MCF 10A (cell line): ENCODE measurements at regions not wholly inside any gene's neighbourhood (a gene's known extent, or its start where the extent isn't known, plus 50 kb on each side); places are given as distances from the start of the nearest gene placed in this dataset.
"Not testable (repeated sequence)": the region's sequence is repeated elsewhere in the genome, so short reads cannot be mapped to it uniquely, and the experiment has no call there.

Source experiments
- BruUV-seq: library from RNA; stranded (reverse); fragments of 400-500 nt; replicated peaks from 2 replicates; lab custom pipeline; 2021; lab: Mats Ljungman, UMichigan
- CTCF ChIA-PET: fragments of 300-600 bp; sonication (Branson Sonifier 250); formaldehyde crosslinking; extraction: SDS; loops from one replicate; lab custom pipeline; 2021; ENCODE audit warnings: antibody characterized with exemption, inconsistent platforms; lab: Yijun Ruan, JAX
- POLR2A ChIA-PET: fragments of 300-600, 350-650 bp; sonication (Branson Sonifier 250); formaldehyde crosslinking; extraction: SDS; loops from one replicate; lab custom pipeline; 2020; ENCODE audit warnings: antibody characterized with exemption, inconsistent platforms; lab: Yijun Ruan, JAX
- DNase-seq: peaks from one replicate; pipeline ENCODE4 v3.0.0-alpha.2; 2018; ENCODE audit not compliant: unreplicated experiment
- H3K27ac Mint-ChIP-seq: one replicate; pipeline ENCODE4 v1.8.0; 2022; ENCODE audit warnings: mild to moderate bottlenecking, low read depth, mixed read lengths; ENCODE audit not compliant: unreplicated experiment
- H3K27me3 Mint-ChIP-seq: one replicate; pipeline ENCODE4 v1.8.0; 2022; ENCODE audit warnings: mixed read lengths; ENCODE audit not compliant: insufficient read depth, unreplicated experiment
- H3K36me3 Mint-ChIP-seq: one replicate; pipeline ENCODE4 v1.8.0; 2022; ENCODE audit warnings: mild to moderate bottlenecking, moderate library complexity, mixed read lengths; ENCODE audit not compliant: insufficient read depth, unreplicated experiment
- H3K4me1 Mint-ChIP-seq: one replicate; pipeline ENCODE4 v1.8.0; 2022; ENCODE audit warnings: mixed read lengths; ENCODE audit not compliant: insufficient read depth, unreplicated experiment
- H3K4me3 Mint-ChIP-seq: one replicate; pipeline ENCODE4 v1.8.0; 2022; ENCODE audit warnings: mild to moderate bottlenecking, moderate library complexity, mixed read lengths; ENCODE audit not compliant: unreplicated experiment
- H3K9me3 Mint-ChIP-seq: one replicate; pipeline ENCODE4 v1.8.0; 2022; ENCODE audit warnings: mixed read lengths; ENCODE audit not compliant: unreplicated experiment
- CTCF ChIP-seq: fragments of 200-600 bp; IDR thresholded peaks from one replicate; pipeline ENCODE4 v1.8.0; 2022; ENCODE audit warnings: antibody characterized with exemption, mild to moderate bottlenecking; ENCODE audit not compliant: unreplicated experiment
- intact Hi-C: fragments of 100-400 bp; cut with micrococcal nuclease; formaldehyde crosslinking; loops from 2 replicates; pipeline ENCODE4 v1.14.1; 2022

- H3K27ac Mint-ChIP-seq, intact Hi-C loops, H3K4me1 Mint-ChIP-seq, POLR2A ChIA-PET, BruUV-seq, H3K9me3 Mint-ChIP-seq, H3K36me3 Mint-ChIP-seq, H3K27me3 Mint-ChIP-seq: not testable (repeated sequence)
- TF ChIP-seq CTCF: peak; percentile 57
- DNase-seq: peak; percentile 24
- CTCF ChIA-PET: interaction anchor here (0.6 to 0.7 kb wide), 4 partner anchors 9 to 174 kb away, joined by 3 to 4 read pairs (median 3); no protein-coding TSS in a partner anchor
- H3K4me3 Mint-ChIP-seq: peak overlapping the region; percentile 50
These were observed 88.1 kb downstream of the DEFB131A start for GRCh38 chr4:9532134-9532862.

DNA sequence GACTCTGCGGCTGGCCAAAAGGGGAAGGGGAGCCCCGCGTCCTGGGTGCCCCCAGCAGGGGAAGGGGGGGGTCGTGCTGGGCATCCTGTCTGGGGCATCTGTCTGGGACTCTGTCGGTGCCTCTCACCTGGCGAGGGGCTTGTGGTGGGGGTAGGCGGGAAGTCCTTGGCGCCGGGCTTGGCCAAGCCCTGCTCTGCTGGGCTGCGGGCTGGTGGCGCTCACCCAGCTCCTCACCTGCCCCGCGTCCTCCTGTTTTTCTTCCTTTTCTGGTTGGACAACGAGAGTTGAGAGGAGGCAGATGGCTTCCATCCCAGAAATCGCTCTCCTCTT is 88.6 kb downstream of the DEFB131A start:
- H3K36me3 Mint-ChIP-seq, DNase-seq, H3K4me1 Mint-ChIP-seq, H3K27me3 Mint-ChIP-seq, H3K4me3 Mint-ChIP-seq, BruUV-seq, H3K9me3 Mint-ChIP-seq, intact Hi-C loops, H3K27ac Mint-ChIP-seq, POLR2A ChIA-PET: not testable (repeated sequence)
- CTCF ChIA-PET: interaction anchor here (0.7 kb wide), 2 partner anchors 9 to 34 kb away, joined by 3 read pairs; no protein-coding TSS in a partner anchor

DNA sequence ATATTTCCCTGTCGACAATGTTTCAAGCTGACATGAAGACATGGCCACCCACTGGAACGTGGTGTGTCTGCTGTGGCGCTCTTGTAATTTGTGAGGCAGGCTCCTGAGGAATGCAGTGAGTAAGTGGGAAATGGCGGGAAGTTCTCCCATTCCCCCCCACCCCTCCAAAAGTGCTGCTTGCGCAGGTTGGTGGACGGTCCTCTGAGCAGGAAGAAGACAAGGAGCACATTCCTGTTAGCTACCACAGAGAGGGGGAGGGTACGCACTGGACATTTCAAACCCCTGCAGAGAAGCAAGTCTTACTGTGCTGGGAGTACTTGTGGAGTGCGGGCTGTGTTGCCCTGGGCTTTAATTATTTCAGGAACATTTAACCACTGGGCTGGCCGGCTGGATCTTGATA is 92.9 kb downstream of the DEFB131A start:
- H3K4me3 Mint-ChIP-seq, CTCF ChIA-PET, H3K27me3 Mint-ChIP-seq, BruUV-seq, POLR2A ChIA-PET, intact Hi-C loops, H3K36me3 Mint-ChIP-seq, DNase-seq, H3K9me3 Mint-ChIP-seq, H3K4me1 Mint-ChIP-seq, H3K27ac Mint-ChIP-seq: not testable (repeated sequence)

- POLR2A ChIA-PET, DNase-seq, H3K4me1 Mint-ChIP-seq, H3K4me3 Mint-ChIP-seq, BruUV-seq, H3K36me3 Mint-ChIP-seq, intact Hi-C loops, CTCF ChIA-PET, H3K9me3 Mint-ChIP-seq, H3K27ac Mint-ChIP-seq, H3K27me3 Mint-ChIP-seq: not testable (repeated sequence)
These were observed 95.8 kb downstream of the DEFB131A start for GRCh38 chr4:9539939-9540520.

DNA sequence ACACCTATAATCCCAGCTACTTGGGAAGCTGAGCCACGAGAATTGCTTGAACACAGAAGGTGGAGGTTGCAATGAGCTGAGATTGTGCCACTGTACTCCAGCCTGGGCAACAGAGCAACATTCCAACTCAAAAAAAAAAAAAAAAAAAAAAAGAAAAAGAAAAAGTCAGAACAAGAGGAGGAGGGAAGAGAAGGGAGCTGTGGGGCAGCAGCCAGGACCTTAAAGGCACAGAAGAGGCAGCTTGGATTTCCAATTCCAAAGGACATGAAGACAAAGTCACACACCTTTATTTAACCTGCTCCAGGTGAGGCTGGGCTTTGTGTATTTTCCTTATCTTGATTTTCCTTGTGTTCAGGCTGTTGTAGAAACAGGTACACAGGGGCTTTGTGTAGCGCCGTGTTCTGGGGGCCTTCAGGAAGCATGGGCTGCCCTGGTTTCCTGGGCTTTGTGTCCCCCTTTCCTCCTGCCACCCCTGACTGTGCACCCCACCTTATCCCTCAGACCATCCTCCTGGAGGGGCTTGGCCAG is 97.2 kb downstream of the DEFB131A start:
- H3K27ac Mint-ChIP-seq, H3K4me1 Mint-ChIP-seq, H3K27me3 Mint-ChIP-seq, H3K9me3 Mint-ChIP-seq, POLR2A ChIA-PET, H3K4me3 Mint-ChIP-seq, intact Hi-C loops, DNase-seq, BruUV-seq, H3K36me3 Mint-ChIP-seq: not testable (repeated sequence)
- CTCF ChIA-PET: interaction anchor here (0.6 kb wide), 1 partner anchor 9 kb away, joined by 3 read pairs; no protein-coding TSS in a partner anchor

GRCh38 chr4:9544851-9545250 is 100.6 kb downstream of the DEFB131A start:
- H3K4me1 Mint-ChIP-seq, H3K27ac Mint-ChIP-seq, H3K4me3 Mint-ChIP-seq, H3K9me3 Mint-ChIP-seq, intact Hi-C loops, H3K27me3 Mint-ChIP-seq, POLR2A ChIA-PET, H3K36me3 Mint-ChIP-seq, BruUV-seq, CTCF ChIA-PET: not testable (repeated sequence)
- peak; percentile 1 for DNase-seq

DNA sequence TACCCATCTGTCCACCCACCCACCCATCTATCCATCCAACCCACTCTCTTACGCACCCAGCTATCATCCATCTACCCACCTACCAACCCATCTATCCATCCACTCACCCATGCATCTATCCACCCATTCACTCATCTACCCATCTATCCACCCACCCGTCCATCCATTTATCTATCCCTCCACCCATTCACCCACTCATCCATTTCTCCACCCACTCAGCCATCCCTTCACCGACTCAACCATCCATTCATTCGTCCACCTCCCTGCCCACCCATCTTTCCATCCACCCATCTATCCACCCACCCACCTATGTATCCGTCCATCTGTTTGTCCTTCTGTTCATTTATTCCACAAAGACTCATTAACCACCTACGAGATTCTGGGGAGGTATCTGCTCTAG is 103.3 kb downstream of the DEFB131A start:
- H3K36me3 Mint-ChIP-seq, H3K4me1 Mint-ChIP-seq, H3K9me3 Mint-ChIP-seq, DNase-seq, BruUV-seq, POLR2A ChIA-PET, intact Hi-C loops, H3K4me3 Mint-ChIP-seq, H3K27ac Mint-ChIP-seq, CTCF ChIA-PET, H3K27me3 Mint-ChIP-seq: not testable (repeated sequence)

GRCh38 chr4:9556076-9556475 is 111.9 kb downstream of the DEFB131A start:
- H3K4me3 Mint-ChIP-seq, intact Hi-C loops, DNase-seq, POLR2A ChIA-PET, H3K9me3 Mint-ChIP-seq, BruUV-seq, H3K27me3 Mint-ChIP-seq, H3K36me3 Mint-ChIP-seq, CTCF ChIA-PET, H3K27ac Mint-ChIP-seq, H3K4me1 Mint-ChIP-seq: not testable (repeated sequence)
